ENCODE measurements at regions not wholly inside any gene's neighbourhood (a gene's known extent, or its start where the extent isn't known, plus 50 kb on each side); places are given as distances from the start of the nearest gene placed in this dataset.

- H2AFZ ChIP-seq (ENCODE audit: low read depth): no peak overlapping the region
- H3K9ac ChIP-seq: no peak overlapping the region
- TF ChIP-seq CTCF (conservative IDR thresholded peaks at IDR 0.05; ENCODE audit: low read depth, low read length): no peak
- H4K20me1 ChIP-seq (ENCODE audit: insufficient read depth): no peaks in the 10 kb centered on the region
- H3K27me3 ChIP-seq (ENCODE audit: insufficient read depth, low read depth): no peaks in the 10 kb centered on the region
- no peak overlapping the region for H3K4me2 ChIP-seq
- H3K4me3 ChIP-seq (IDR thresholded peaks at IDR 0.05; ENCODE audit: insufficient read depth, low read depth, low read length): no peak overlapping the region
- H3K36me3 ChIP-seq (ENCODE audit: insufficient read depth): no peaks in the 10 kb centered on the region
- no peaks in the 10 kb centered on the region for H3K79me2 ChIP-seq (ENCODE audit: insufficient read depth, low read depth)
- no peak overlapping the region for H3K27ac ChIP-seq
- H3K4me1 ChIP-seq (ENCODE audit: low read depth, poor library complexity, severe bottlenecking): no peaks in the 10 kb centered on the region
These were observed 364.1 kb downstream of the GJA1 start for GRCh38 chr6:121799574-121799973.

GRCh38 chr6:121800047-121800446, 364.6 kb downstream of the GJA1 start:
- H3K9ac ChIP-seq: no peak overlapping the region
- H3K27ac ChIP-seq: no peak overlapping the region
- TF ChIP-seq CTCF (conservative IDR thresholded peaks at IDR 0.05; ENCODE audit: low read depth, low read length): no peak
- H3K4me2 ChIP-seq: no peak overlapping the region
- no peaks in the 10 kb centered on the region for H3K36me3 ChIP-seq (ENCODE audit: insufficient read depth)
- H3K79me2 ChIP-seq (ENCODE audit: insufficient read depth, low read depth): no peaks in the 10 kb centered on the region
- H2AFZ ChIP-seq (ENCODE audit: low read depth): no peak overlapping the region
- H3K4me3 ChIP-seq (IDR thresholded peaks at IDR 0.05; ENCODE audit: insufficient read depth, low read depth, low read length): no peak overlapping the region
- H3K27me3 ChIP-seq (ENCODE audit: insufficient read depth, low read depth): no peaks in the 10 kb centered on the region
- H4K20me1 ChIP-seq (ENCODE audit: insufficient read depth): no peaks in the 10 kb centered on the region
- H3K4me1 ChIP-seq (ENCODE audit: low read depth, poor library complexity, severe bottlenecking): no peaks in the 10 kb centered on the region

GRCh38 chr6:121806116-121806515, 370.7 kb downstream of the GJA1 start:
- Histone ChIP-seq H4K20me1 (ENCODE audit: insufficient read depth) (no peaks in the 10 kb centered on the region), H3K36me3 (ENCODE audit: insufficient read depth) (no peaks in the 10 kb centered on the region), H3K4me3 (IDR thresholded peaks at IDR 0.05; ENCODE audit: insufficient read depth, low read depth, low read length) (no peak overlapping the region), H3K27me3 (ENCODE audit: insufficient read depth, low read depth) (no peaks in the 10 kb centered on the region), H3K9ac (no peak overlapping the region), H3K4me2 (no peak overlapping the region), H3K27ac (no peak overlapping the region), H3K4me1 (ENCODE audit: low read depth, poor library complexity, severe bottlenecking) (no peaks in the 10 kb centered on the region), H2AFZ (ENCODE audit: low read depth) (no peak overlapping the region), H3K79me2 (ENCODE audit: insufficient read depth, low read depth) (no peaks in the 10 kb centered on the region)
- no peak for TF ChIP-seq CTCF (conservative IDR thresholded peaks at IDR 0.05; ENCODE audit: low read depth, low read length)

GRCh38 chr6:121809211-121809610, 373.8 kb downstream of the GJA1 start:
- Histone ChIP-seq H3K4me3 (IDR thresholded peaks at IDR 0.05; ENCODE audit: insufficient read depth, low read depth, low read length) (no peak overlapping the region), H2AFZ (ENCODE audit: low read depth) (no peak overlapping the region), H3K4me1 (ENCODE audit: low read depth, poor library complexity, severe bottlenecking) (no peaks in the 10 kb centered on the region), H4K20me1 (ENCODE audit: insufficient read depth) (no peaks in the 10 kb centered on the region), H3K9ac (no peak overlapping the region), H3K79me2 (ENCODE audit: insufficient read depth, low read depth) (no peaks in the 10 kb centered on the region), H3K27me3 (ENCODE audit: insufficient read depth, low read depth) (no peaks in the 10 kb centered on the region), H3K27ac (no peak overlapping the region), H3K4me2 (no peak overlapping the region), H3K36me3 (ENCODE audit: insufficient read depth) (no peaks in the 10 kb centered on the region)
- no peak for TF ChIP-seq CTCF (conservative IDR thresholded peaks at IDR 0.05; ENCODE audit: low read depth, low read length)
